Caco-2 (cell line): ENCODE measurements at regions not wholly inside any gene's neighbourhood (a gene's known extent, or its start where the extent isn't known, plus 50 kb on each side); places are given as distances from the start of the nearest gene placed in this dataset.

Experiments
- BruUV-seq: library from RNA; stranded (reverse); fragments of 400-500 nt; replicated peaks from 2 replicates; lab custom pipeline; 2021; lab: Mats Ljungman, UMichigan
- CTCF ChIA-PET: fragments of 300-600 bp; sonication (Branson Sonifier 250); formaldehyde crosslinking; loops from one replicate; lab custom pipeline; 2022; ENCODE audit warnings: antibody characterized with exemption; lab: Charles Lee
- POLR2A ChIA-PET: fragments of 300-600 bp; sonication (Branson Sonifier 250); formaldehyde crosslinking; loops from one replicate; lab custom pipeline; 2022; ENCODE audit warnings: antibody characterized with exemption; lab: Charles Lee
- DNase-seq, 2 experiments: peaks; one replicate each; pipeline versions ENCODE4 v3.0.0 to v3.0.0-alpha.2; 2020 to 2022
- H3K27me3 ChIP-seq: replicated peaks from 2 replicates; pipeline ENCODE4 v1.6.0; 2011; ENCODE audit warnings: low read length; ENCODE audit not compliant: control insufficient read depth, insufficient read depth
- H3K36me3 ChIP-seq: 2 replicates; pipeline ENCODE4 v1.5.1; 2011; ENCODE audit warnings: low read length; ENCODE audit not compliant: control insufficient read depth, insufficient read depth
- H3K4me1 ChIP-seq: fragments of 250-450 bp; sonication (Bioruptor Pico); 2 replicates; pipeline ENCODE4 v1.5.1; 2020; ENCODE audit warnings: mild to moderate bottlenecking
- H3K4me3 ChIP-seq: 2 replicates; pipeline ENCODE4 v1.5.1; 2011; ENCODE audit warnings: low read depth, mild to moderate bottlenecking, control low read depth, low read length
- H3K9me3 ChIP-seq: fragments of 250-450 bp; sonication (Bioruptor Pico); 2 replicates; pipeline ENCODE4 v1.5.1; 2020; ENCODE audit warnings: mild to moderate bottlenecking, moderate library complexity
- H3K27ac Mint-ChIP-seq: one replicate; pipeline ENCODE4 v1.8.0; 2022; ENCODE audit warnings: mixed read lengths; ENCODE audit not compliant: unreplicated experiment
- H3K27me3 Mint-ChIP-seq: one replicate; pipeline ENCODE4 v1.8.0; 2022; ENCODE audit warnings: mixed read lengths; ENCODE audit not compliant: insufficient read depth, unreplicated experiment
- H3K36me3 Mint-ChIP-seq: one replicate; pipeline ENCODE4 v1.8.0; 2022; ENCODE audit warnings: mild to moderate bottlenecking, mixed read lengths; ENCODE audit not compliant: insufficient read depth, unreplicated experiment
- H3K4me1 Mint-ChIP-seq: one replicate; pipeline ENCODE4 v1.8.0; 2022; ENCODE audit warnings: low read depth, mixed read lengths; ENCODE audit not compliant: unreplicated experiment
- H3K4me3 Mint-ChIP-seq: one replicate; pipeline ENCODE4 v1.8.0; 2022; ENCODE audit warnings: mild to moderate bottlenecking, moderate library complexity, mixed read lengths; ENCODE audit not compliant: unreplicated experiment
- H3K9me3 Mint-ChIP-seq: one replicate; pipeline ENCODE4 v1.8.0; 2022; ENCODE audit warnings: mixed read lengths; ENCODE audit not compliant: unreplicated experiment
- intact Hi-C: fragments of 100-400 bp; cut with micrococcal nuclease; formaldehyde crosslinking; loops from one replicate; pipeline ENCODE4 v1.10.0; 2022; ENCODE audit not compliant: unreplicated experiment
- TF ChIP-seq, protein P1 (sequence below), 2 experiments: fragments of 200-600 bp in 1 of 2; IDR thresholded peaks; 1 replicate in 1 of 2; 2 replicates in 1 of 2; pipeline versions ENCODE4 v1.5.1 to v1.8.0; 2011 to 2022; ENCODE audit warnings: antibody characterized with exemption in 1 of 2, control low read depth in 1 of 2, inconsistent platforms in 1 of 2, low read depth in 1 of 2, low read length in 1 of 2, mild to moderate bottlenecking in 1 of 2, moderate library complexity in 1 of 2; ENCODE audit not compliant: insufficient read depth in 1 of 2, severe bottlenecking in 1 of 2, unreplicated experiment in 1 of 2

DNA sequence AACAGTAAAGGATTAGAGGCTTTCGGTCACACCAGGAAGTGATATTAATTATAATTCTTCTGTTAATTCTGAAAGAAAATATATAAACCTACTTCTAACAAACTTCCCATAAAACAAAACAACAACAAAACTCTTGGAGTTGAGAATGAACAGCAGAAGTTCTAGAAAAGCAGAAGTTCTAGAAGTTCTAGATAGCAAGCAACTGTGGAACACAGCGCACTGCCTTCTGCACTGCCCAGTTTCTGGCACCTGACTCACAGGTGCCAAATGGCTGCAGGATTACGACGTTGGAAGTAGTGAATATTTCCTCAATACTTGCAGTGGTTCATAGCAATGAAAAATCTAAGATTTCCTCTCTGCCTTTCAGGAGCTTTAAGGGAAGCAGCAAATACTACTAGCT, 132.2 kb downstream of the OR13A1 start:
- H3K36me3 ChIP-seq: no peaks in the 10 kb centered on the region
- H3K36me3 Mint-ChIP-seq: no peaks in the 10 kb centered on the region
- ChIA-PET CTCF (no interaction called here), POLR2A (no interaction called here)
- no TSS peak for BruUV-seq
- H3K4me1 ChIP-seq: no peaks in the 10 kb centered on the region
- TF ChIP-seq, protein P1, sequence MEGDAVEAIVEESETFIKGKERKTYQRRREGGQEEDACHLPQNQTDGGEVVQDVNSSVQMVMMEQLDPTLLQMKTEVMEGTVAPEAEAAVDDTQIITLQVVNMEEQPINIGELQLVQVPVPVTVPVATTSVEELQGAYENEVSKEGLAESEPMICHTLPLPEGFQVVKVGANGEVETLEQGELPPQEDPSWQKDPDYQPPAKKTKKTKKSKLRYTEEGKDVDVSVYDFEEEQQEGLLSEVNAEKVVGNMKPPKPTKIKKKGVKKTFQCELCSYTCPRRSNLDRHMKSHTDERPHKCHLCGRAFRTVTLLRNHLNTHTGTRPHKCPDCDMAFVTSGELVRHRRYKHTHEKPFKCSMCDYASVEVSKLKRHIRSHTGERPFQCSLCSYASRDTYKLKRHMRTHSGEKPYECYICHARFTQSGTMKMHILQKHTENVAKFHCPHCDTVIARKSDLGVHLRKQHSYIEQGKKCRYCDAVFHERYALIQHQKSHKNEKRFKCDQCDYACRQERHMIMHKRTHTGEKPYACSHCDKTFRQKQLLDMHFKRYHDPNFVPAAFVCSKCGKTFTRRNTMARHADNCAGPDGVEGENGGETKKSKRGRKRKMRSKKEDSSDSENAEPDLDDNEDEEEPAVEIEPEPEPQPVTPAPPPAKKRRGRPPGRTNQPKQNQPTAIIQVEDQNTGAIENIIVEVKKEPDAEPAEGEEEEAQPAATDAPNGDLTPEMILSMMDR (IDR thresholded peaks at IDR 0.05; ENCODE audit: insufficient read depth in 1 of 2, low read depth in 1 of 2, low read length in 1 of 2, severe bottlenecking in 1 of 2, unreplicated experiment in 1 of 2): no peak
- no peak for DNase-seq
- intact Hi-C loops: no loop called here
- no peaks in the 10 kb centered on the region for H3K9me3 Mint-ChIP-seq
- H3K4me3 Mint-ChIP-seq: no peak overlapping the region
- H3K4me1 Mint-ChIP-seq: no peaks in the 10 kb centered on the region
- H3K4me3 ChIP-seq: no peak overlapping the region
- no peaks in the 10 kb centered on the region for H3K9me3 ChIP-seq
- H3K27me3 Mint-ChIP-seq: no peaks in the 10 kb centered on the region
- no peaks in the 10 kb centered on the region for H3K27me3 ChIP-seq
- no peak overlapping the region for H3K27ac Mint-ChIP-seq

DNA sequence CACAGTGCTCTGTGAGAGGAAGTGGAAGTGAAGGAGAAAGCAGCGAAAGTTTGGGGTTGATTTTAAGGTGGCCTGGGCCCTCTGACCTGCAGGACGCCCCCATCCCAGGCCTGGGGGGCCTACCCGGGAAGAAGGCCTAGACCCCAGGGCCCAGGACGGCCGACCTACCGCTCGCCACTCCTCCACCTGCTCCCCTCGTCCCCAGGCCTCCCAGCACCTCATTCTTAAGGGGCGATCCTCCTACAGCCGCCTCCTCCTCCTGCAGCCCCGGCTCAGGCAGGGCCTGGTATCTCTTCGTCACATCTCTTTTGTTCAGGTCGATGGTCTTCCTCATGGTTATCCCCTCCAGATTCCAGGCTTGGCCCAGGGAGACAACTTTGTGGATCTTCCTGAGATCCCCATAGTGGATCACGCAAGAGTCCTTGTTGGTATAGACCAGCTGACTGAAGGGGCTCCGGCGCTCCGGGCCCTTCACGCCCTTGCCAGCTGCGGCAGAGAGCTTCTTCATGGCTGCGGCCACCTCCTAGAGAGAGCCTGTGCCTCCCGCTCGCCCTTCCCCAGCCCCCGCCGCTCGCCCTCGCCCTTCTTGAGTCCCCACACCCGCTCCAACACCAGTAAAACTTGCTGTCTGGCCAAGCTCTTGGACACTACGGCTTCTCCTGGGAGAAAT, 117.5 kb downstream of the OR13A1 start:
- ChIA-PET POLR2A (no interaction called here), CTCF (no interaction called here)
- H3K27ac Mint-ChIP-seq: no peak overlapping the region
- H3K9me3 ChIP-seq: no peaks in the 10 kb centered on the region
- TF ChIP-seq, protein P1 (IDR thresholded peaks at IDR 0.05; ENCODE audit: insufficient read depth in 1 of 2, low read depth in 1 of 2, low read length in 1 of 2, severe bottlenecking in 1 of 2, unreplicated experiment in 1 of 2): no peak
- BruUV-seq: no TSS peak
- intact Hi-C loops: no loop called here
- peaks cover 14% of the 10 kb centered on the region for H3K27me3 Mint-ChIP-seq
- no peaks in the 10 kb centered on the region for H3K4me1 Mint-ChIP-seq
- H3K27me3 ChIP-seq: no peaks in the 10 kb centered on the region
- H3K36me3 ChIP-seq: no peaks in the 10 kb centered on the region
- no peak for DNase-seq
- no peak overlapping the region for H3K4me3 Mint-ChIP-seq
- no peak overlapping the region for H3K4me3 ChIP-seq
- no peaks in the 10 kb centered on the region for H3K9me3 Mint-ChIP-seq
- no peaks in the 10 kb centered on the region for H3K4me1 ChIP-seq
- H3K36me3 Mint-ChIP-seq: no peaks in the 10 kb centered on the region

DNA sequence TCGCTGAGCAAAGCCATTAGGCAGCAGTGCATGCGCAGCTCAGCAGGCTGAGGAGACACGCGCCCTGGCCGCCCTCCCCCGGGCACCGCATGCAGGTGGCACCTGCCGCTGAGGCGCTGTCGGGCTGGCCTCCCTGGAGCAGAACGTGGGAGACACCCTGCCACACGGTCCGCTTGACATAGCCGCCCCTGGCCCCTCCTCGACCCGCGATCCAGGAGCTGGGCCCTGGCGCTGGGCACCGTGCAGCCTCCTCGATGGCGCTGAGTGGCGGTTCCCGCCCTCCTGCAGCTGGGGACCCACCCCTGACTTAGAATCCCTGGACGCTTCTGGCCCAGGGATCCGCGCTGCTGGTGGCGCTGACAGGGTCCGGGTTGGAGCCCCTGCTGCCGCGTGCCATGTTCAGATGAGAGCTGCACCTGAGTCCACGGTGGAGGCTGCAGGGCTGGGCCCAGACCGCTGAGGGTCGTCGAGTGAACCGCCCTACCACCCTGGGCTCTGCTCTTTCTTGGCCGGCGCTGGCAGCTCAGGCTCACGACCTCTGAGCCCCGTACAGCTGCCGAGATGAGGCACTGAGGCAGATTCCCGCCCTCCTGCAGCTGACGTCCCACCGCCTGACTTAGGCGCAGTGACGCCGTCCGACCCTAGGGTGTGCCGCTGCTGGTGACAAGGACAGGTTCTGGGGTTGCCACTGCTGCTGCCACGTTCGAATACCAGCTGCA, 116.8 kb downstream of the OR13A1 start:
- no TSS peak for BruUV-seq
- ChIA-PET POLR2A (no interaction called here), CTCF (no interaction called here)
- H3K36me3 ChIP-seq: no peaks in the 10 kb centered on the region
- H3K4me1 ChIP-seq: no peaks in the 10 kb centered on the region
- no peaks in the 10 kb centered on the region for H3K9me3 Mint-ChIP-seq
- H3K27me3 ChIP-seq: no peaks in the 10 kb centered on the region
- no peak for DNase-seq
- H3K4me3 ChIP-seq: no peak overlapping the region
- H3K4me3 Mint-ChIP-seq: no peak overlapping the region
- no peaks in the 10 kb centered on the region for H3K36me3 Mint-ChIP-seq
- intact Hi-C loops: no loop called here
- peaks cover 14% of the 10 kb centered on the region for H3K27me3 Mint-ChIP-seq
- H3K9me3 ChIP-seq: no peaks in the 10 kb centered on the region
- no peaks in the 10 kb centered on the region for H3K4me1 Mint-ChIP-seq
- no peak overlapping the region for H3K27ac Mint-ChIP-seq
- TF ChIP-seq, protein P1 (IDR thresholded peaks at IDR 0.05; ENCODE audit: insufficient read depth in 1 of 2, low read depth in 1 of 2, low read length in 1 of 2, severe bottlenecking in 1 of 2, unreplicated experiment in 1 of 2): no peak
